ENCODE measurements at regions not wholly inside any gene's neighbourhood (a gene's known extent, or its start where the extent isn't known, plus 50 kb on each side); places are given as distances from the start of the nearest gene placed in this dataset.

DNA sequence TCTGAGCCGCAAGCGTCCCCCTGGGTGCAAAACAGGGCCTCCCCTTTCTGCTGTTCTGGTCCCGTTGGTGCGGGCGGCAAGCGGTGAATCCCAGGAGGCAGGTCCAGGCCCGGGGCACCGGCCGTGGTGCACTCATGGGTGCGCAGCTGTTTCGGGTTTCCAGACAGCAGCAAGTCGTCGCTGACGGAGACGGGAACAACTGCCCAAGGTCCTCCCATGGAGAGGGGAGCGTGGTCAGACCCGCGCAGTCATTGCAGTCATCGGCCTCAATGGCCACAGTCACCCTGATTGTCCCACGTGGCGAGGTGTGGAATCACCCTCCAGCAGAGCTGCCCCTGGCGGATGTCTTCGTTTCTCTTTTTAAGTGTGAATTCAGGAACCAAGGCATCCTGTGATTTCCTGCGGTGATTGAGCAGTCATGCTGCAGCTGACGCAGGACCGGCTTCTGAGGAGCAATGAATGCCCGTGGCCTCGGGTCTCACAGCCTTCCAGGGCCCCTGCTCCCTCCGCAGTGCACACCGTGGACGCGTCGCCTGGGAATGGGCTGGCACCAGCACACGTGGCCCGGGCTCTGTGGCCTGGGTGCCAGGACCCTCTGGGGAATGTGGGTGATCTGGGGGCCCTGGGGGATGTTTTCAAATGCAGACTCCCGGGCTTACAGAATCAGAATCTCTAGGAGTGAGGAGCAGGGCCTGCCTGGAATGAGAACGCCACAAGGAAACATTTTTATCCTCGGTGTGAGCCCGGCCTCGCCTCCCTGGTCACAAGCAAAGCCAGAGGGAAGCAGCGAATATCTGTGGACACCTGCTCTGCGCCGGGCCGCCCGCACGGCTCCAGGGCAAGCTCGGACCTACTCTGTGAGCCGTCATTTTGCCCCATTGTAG lies 244.2 kb upstream of the SALL3 start:
- TF ChIP-seq TAF1 (IDR thresholded peaks at IDR 0.05; ENCODE audit: borderline replicate concordance, low read depth, low read length) (no peak), POLR2A (IDR thresholded peaks at IDR 0.05; ENCODE audit: low read depth, low read length) (no peak), POLR2AphosphoS5 (IDR thresholded peaks at IDR 0.05; ENCODE audit: low read depth, low read length) (no peak)

Data from GM12892 (cell line).